ENCODE measurements at regions not wholly inside any gene's neighbourhood (a gene's known extent, or its start where the extent isn't known, plus 50 kb on each side); places are given as distances from the start of the nearest gene placed in this dataset.
"Not testable (repeated sequence)": the region's sequence is repeated elsewhere in the genome, so short reads cannot be mapped to it uniquely, and the experiment has no call there.

- H3K4me3 ChIP-seq (replicated peaks; ENCODE audit: low read depth, low read length) = no peak overlapping the region
- no peak for TF ChIP-seq CTCF (IDR thresholded peaks at IDR 0.05; ENCODE audit: low read length, missing control alignments)
- no peak for DNase-seq (ENCODE audit: low read depth)
These were observed 566.9 kb upstream of the RGMB start for GRCh38 chr5:98206566-98206965.

- no peak for TF ChIP-seq CTCF (IDR thresholded peaks at IDR 0.05; ENCODE audit: low read length, missing control alignments)
- DNase-seq (ENCODE audit: low read depth) = no peak
These were observed 564.0 kb upstream of the RGMB start for GRCh38 chr5:98209418-98209817.

GRCh38 chr5:98214240-98215051, 559.0 kb upstream of the RGMB start:
- DNase-seq (ENCODE audit: low read depth) = peak; percentile 6
- TF ChIP-seq CTCF (IDR thresholded peaks at IDR 0.05; ENCODE audit: low read length, missing control alignments) = no peak
- no peak overlapping the region for H3K4me3 ChIP-seq (replicated peaks; ENCODE audit: low read depth, low read length)

More at GRCh38 chr5:98209418-98209817, 564.0 kb upstream of the RGMB start:
- H3K4me3 ChIP-seq (replicated peaks; ENCODE audit: low read depth, low read length) = no peak overlapping the region

- DNase-seq (ENCODE audit: low read depth) = no peak
- no peak for TF ChIP-seq CTCF (IDR thresholded peaks at IDR 0.05; ENCODE audit: low read length, missing control alignments)
- H3K4me3 ChIP-seq (replicated peaks; ENCODE audit: low read depth, low read length) = no peak overlapping the region
These were observed 556.3 kb upstream of the RGMB start for GRCh38 chr5:98217138-98217537.

- no peak for TF ChIP-seq CTCF (IDR thresholded peaks at IDR 0.05; ENCODE audit: low read length, missing control alignments)
- DNase-seq (ENCODE audit: low read depth) = no peak
- no peak overlapping the region for H3K4me3 ChIP-seq (replicated peaks; ENCODE audit: low read depth, low read length)
These were observed 554.6 kb upstream of the RGMB start for GRCh38 chr5:98218838-98219237.

- no peak for DNase-seq (ENCODE audit: low read depth)
- no peak overlapping the region for H3K4me3 ChIP-seq (replicated peaks; ENCODE audit: low read depth, low read length)
- TF ChIP-seq CTCF (IDR thresholded peaks at IDR 0.05; ENCODE audit: low read length, missing control alignments) = no peak
These were observed 546.0 kb upstream of the RGMB start for GRCh38 chr5:98227489-98227888.

DNA sequence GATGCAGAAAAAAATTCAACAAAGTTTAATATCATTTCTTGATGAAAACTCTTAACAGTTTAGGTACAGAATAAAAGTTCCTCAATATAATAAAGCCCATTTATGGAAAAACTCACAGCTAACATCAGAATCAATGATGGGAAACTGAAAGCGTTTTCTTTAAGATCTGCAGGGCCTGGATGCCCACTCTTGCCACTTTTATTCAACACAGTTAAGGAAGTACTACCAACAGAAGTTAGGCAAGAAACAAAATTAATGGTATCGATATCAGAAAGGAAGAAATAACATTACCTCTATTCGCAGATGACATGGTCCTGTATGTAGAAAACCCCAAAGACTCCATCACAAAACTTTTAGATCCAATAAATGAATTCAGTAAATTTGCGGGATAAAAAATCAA, 542.4 kb upstream of the RGMB start:
- H3K4me3 ChIP-seq (replicated peaks; ENCODE audit: low read depth, low read length) = no peak overlapping the region
- no peak for DNase-seq (ENCODE audit: low read depth)
- TF ChIP-seq CTCF (IDR thresholded peaks at IDR 0.05; ENCODE audit: low read length, missing control alignments) = no peak

DNA sequence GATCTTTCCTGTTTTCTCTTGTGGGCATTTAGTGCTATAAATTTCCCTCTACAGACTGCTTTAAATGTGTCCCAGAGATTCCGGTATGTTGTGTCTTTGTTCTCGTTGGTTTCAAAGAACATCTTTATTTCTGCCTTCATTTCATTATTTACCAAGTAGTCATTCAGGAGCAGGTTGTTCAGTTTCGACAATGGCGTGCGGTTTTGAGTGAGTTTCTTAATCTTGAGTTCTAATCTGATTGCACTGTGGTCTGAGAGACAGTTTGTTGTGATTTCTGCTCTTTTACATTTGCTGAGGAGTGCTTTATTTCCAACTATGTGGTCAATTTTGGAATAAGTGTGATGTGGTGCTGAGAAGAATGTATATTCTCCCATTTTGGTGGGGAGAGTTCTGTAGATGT, 535.7 kb upstream of the RGMB start:
- H3K4me3 ChIP-seq (replicated peaks; ENCODE audit: low read depth, low read length); DNase-seq (ENCODE audit: low read depth): not testable (repeated sequence)

Measured in fibroblast of pulmonary artery (primary cell).